Middle frontal gyrus (tissue), 1 donor: ENCODE measurements at regions not wholly inside any gene's neighbourhood (a gene's known extent, or its start where the extent isn't known, plus 50 kb on each side); places are given as distances from the start of the nearest gene placed in this dataset.
"Not testable (repeated sequence)": the region's sequence is repeated elsewhere in the genome, so short reads cannot be mapped to it uniquely, and the experiment has no call there.

Source experiments
- DNase-seq: peaks from one replicate; pipeline ENCODE4 v3.0.0-alpha.2; 2015; ENCODE audit warnings: low spot score; ENCODE audit errors: extremely low spot score

DNA sequence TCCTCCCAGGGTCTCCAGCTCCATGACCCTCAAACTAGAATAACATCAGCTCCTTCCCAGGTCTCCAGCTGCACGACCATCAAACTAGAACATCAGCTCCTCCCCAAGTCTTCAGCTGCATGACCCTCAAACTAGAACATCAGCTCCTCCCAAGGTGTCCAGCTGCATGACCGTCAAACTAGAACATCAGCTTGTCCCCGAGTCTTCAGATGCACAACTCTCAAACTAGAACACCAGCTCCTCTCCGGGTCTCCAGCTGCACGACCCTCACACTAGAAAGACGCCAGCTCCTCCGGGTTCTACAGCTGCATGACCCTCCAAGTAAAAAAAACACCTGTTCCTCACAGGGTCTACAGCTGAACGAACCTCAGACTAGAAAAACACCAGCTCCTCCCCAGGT, 312.9 kb upstream of the TFPI start:
- no peak for DNase-seq

DNA sequence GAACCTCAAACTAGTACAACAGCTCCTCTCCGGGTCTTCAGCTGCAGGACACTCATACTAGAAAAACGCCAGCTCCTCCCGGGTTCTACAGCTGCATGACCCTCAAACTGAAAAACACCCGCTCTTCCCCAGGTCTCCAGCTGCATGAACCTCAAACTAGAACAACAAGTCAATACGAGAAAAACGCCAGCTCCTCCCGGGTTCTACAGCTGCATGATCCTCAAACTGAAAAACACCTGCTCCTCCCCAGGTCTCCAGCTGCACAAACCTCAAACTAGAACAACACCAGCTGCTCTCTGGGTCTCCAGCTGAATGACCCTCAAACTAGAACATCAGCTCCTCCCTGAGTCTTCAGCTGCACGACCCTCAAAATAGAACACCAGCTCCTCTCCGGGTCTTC, 315.0 kb upstream of the TFPI start:
- DNase-seq = no peak

DNA sequence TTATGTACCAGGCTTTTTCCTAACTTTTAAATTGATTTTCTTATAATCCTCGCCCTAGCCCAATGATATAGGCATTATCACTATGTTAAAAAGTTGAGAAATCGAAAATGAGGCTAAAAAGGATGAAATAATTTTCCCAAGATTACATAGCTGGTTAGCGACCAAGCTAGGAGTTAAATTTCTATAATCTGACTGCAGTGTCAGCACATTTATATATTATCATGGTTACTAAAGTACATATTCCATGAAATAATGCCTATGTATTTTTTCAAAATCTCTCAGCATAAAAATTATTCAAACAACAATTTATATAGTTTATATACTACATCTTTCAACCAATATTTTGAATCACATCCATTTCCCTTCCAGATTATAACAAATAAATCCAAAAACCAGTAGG, 317.3 kb upstream of the TFPI start:
- no peak for DNase-seq

DNA sequence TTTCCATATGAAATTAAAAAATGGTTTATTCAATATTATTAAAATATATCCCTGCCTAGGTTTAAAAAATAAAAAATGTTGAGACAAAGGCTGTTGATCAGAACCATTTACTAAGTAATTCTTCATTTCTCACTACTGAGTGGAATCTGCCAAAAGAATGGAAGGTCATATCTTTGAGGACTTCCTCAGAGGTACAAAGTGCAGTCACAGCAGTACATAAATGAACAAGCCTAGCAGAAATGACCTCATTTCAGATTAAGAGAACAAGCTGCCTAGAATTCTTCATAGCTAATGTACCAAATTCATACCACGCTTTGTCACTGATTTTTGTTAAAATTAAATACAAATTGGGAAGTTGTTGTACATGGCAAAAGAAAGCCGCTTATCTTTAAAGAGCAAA, 318.9 kb upstream of the TFPI start:
- no peak for DNase-seq

DNA sequence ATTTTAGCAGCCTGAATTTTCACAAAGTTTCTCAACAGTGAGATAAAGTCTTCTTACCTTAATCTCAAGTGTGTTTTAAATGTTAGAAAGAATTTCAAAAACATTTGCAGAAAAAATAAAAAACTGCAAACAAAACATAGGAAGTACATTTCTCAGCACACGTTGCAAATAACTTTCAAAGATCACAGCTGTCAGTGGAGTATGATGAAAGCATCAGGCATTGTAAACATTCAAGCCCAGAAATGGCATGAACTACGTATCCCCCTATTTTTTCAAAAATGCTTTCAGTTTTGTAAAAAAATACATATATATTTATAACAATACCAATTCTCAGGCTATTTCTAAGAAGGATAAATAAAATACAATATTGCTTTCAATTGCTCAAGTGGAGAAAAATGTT, 320.6 kb upstream of the TFPI start:
- no peak for DNase-seq

DNA sequence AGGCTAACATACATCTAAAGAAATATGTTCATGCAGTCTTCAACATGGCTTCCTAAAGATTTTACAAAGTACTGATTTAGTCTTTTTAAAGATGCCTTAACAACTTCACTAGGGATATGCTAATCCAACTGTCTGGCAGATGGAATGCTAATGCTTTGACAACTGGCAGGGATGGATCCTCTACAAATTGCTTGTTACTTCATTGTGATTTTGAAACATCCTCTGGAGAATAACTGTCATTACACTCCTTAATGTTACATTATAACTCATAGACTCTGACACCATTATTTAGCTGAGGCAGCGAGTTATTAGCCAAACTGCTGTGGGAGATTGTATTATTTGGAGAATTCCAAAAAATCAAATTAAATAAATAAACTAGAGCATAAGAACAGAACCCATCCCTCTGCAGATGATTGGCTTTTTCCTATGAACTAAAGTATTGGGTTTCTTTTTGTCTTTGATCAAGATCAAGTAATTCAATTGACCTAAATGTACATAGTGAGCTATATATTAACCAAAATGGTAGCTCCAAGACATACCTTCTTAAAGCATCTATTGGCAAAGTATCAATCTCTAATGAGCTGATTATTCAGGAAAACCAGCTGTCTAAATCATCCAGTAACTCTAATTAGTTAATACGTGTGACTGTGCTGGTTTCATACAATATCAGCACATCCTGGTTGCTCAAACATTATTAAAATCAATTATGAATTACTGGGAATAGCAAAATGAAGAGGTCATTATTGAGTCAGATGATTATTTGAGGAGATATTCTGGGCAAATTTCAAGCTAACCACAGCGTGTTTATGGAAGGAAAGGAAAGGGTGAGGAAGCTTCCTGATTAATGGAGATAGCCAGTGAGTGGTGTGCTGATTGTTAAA, 321.3 kb upstream of the TFPI start:
- DNase-seq = no peak

DNA sequence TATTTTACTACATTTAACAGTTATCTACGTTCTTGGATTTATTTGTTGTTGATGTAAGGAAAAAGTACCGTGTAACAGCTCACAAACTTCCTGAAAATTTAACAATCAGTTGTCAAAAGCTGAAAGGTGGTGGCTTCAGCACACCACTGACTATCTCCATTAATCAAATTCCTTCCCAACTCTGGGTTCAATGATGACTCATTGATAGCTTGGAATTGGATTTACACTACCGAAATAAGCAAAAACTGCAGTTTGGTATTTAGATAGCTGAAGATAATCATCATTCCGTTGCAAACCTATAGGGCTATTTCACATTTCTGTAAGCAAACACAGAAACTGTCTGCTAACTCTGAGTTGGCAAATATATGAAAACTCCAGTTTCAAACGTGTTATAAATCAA, 322.3 kb upstream of the TFPI start:
- DNase-seq = no peak

DNA sequence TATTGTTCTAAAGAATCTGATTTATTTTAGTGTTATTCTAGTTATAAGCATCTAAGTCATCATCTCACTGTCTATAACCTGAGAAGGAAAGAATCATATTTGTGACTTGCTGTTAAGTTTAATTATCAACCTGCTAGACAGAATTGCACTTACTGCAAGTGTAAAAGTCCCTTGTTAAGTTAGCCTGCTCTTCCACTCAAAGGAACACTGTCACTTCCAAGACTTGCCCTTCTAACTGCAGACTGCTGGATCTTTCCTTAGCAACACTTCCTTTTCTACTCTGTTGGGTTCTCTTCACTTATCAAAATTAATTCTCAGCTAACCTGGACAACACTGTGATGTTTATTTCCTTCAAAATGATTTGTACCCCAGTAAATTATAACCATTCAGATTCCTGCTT, 323.2 kb upstream of the TFPI start:
- no peak for DNase-seq

DNA sequence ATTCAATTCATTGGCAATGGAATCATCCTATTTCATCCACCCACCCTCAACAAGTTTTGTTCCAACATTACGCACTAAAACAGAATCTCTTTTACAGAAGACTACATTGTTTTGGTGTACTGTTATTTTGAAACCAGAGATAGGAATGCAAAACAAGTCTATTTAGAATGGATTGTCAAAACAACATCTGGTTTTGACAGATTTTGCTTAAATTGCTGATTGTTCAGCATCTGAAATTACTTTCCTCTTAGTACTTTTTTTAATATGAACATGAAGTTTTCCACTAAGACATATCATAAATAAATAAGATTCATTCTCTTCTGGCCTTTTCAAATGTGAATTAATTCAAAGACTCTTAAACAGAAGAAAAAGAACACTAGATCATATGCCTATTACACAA, 323.9 kb upstream of the TFPI start:
- no peak for DNase-seq

DNA sequence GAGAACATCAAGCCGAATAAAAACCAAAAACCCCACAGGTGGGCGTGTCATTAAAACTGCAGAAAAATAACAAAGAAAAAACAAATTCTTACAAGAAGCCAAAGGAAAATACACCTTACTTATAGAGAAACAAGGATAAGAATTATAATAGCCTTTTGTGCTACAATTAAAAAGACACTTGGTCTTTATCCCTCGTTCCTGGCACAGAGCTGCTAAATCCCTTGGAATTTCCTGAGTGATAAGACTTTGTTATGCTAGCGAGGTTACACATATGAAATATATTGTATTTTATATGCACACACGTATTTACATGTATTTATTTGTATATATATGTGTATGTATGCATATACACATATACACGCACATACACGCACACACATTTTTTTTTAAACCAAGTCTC, 325.3 kb upstream of the TFPI start:
- no peak for DNase-seq

DNA sequence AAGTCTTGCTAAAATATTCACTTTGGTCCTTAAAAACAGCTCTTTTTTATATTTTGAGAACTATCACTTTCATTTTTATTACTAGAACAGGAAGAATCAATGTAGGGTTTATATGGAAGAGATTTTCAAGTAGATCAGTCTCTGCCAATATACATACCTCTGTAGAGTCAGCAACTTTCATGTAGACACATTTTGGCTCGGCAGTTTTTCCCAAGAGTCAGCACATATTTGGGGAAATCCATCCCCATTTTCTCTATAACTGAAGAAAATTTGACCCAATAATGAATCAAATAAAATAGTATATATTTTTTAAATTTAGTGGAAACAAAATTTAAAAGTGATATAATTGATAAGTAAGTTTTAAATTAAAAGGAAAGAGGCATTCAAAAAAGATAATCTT, 329.8 kb upstream of the TFPI start:
- no peak for DNase-seq

DNA sequence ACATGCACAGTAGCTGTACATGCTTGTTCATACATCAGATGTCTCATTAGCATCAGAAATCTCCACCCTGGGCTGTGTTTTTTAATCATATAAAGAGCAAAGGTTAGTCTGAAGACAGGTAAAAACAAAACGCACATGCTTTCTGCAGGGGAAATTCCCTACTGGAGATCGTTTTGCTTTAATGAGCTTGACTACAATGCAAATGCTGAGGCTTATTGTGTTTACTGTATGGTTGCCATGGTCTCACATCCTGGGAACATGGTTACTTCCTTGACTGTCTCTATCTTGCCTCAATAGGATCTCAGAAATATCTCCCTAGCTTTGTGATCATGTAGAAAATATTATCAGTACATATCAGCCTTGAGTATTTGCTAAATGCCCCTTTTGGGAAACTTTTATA, 336.5 kb upstream of the TFPI start:
- DNase-seq = no peak

DNA sequence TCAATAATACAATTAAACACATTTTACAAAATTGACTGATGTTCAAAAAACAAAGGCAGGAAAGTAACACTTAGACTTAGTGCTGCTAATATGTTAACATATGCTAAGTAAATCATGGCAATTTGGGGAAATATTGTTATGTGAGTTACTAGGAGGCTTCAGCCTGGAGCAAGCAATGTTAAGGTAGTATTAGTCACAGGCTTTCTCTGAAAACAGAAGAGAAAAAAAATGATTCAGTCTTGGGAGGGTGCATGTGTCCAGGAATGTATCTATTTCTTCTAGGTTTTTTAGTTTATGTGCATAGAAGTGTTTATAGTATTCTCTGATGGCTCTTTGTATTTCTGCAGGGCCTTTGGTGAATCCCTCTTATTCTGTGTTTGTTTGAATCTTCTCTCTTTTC, 345.8 kb upstream of the TFPI start:
- DNase-seq = no peak

DNA sequence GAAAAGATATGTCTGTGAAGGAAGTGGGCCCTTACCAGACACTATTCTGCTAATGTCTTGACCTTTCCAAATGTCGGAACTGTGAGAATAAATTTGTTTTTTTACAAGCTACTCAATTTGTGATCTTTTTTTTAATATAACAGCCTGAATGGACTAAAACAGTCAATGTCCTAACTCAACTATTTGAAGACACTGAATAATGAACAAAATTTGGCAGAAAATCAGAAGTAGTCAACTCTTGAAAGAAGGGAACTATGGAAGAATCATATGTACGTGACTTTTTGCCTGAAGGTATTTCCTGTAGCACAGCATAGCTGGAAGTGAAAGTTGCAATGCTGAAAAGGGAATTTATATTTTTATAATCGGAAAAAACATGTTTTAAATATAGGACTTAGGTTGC, 351.8 kb upstream of the TFPI start:
- DNase-seq = no peak

DNA sequence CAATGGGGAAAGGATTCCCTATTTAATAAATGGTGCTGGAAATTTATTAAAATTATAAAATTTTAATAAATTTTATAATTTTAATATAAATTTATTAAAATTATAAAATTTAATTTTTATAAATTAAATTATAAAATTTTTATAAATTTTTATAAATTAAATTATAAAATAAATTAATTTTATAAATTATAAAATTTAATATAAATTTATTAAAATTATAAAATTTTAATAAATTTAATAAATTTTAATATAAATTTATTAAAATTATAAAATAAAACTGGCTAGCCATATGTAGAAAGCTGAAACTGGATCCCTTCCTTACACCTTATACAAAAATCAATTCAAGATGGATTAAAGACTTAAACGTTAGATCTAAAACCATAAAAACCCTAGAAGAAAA, 356.7 kb upstream of the TFPI start:
- DNase-seq = not testable (repeated sequence)

DNA sequence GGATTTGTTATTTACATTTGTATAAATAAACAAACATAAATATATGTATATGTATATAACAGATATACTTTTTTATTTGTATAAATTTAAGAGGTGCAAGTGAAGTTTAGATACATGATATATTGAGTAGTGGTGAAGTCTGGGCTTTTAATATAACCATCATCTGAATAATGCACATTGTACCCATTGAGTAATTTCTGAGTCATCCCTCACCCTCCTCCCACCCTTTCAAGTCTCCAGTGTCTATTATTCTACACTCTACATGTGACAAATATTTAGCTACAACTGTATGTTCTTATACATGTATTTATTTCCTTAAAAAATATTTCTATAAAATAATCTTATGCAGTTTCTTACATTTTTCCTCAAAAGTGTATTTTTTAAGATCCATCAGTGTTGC, 358.7 kb upstream of the TFPI start:
- no peak for DNase-seq

DNA sequence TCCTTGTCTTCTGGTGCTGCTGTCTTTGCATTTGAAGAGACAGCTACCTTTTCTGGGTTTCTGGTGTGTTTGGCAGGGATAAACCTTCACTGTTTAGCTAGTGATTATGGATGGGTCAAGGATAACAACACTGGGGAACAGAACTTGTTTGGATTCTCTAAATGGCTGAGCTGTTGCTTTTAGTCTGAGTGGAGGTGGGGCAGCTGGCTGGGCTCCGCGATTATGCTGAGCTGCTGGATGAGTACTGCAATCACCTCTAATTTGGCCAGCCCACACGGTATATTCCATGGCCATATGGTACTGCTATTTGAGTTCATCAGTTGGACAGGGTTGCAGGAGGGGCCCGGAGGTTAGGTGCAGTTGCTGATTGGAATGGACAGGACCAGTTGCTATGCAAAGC, 361.6 kb upstream of the TFPI start:
- DNase-seq = no peak

DNA sequence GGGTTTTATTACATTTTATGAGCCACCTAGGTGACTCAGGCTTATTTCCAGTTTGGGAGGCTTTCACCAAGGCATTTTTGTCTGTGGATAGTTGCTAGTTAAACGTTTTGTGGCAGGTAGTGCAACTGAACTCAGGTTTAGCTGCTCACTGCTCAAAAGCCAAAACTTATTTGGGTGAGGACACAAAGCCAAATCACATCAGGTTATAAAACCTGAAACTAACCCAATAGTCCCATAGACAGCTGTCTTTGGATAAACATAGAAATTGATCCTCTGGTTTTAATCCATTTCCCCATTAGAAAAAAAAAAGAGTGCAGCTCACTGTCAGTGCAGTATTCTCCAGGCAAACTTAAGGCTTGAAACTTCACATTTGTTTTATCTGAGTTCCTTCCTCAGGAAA, 362.6 kb upstream of the TFPI start:
- DNase-seq = no peak

DNA sequence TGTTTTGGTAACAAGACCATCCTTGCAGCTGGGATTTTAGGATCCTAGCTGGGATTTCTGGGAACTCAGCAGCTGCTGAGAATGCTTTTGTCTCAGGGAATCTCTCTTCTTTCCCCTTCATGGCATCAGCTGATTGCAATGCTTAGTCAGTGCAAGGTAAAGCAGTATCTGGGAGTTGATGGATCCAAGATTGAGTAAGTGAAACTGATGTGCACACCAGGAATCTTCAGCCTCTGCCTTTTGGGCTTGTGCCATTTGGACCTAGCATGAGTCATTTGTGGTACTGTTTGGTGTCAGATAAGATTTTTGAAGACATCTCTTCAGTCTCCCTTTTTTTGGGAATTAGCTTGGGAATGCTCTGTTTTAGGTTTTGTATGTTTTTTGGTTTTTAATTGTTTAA, 363.3 kb upstream of the TFPI start:
- DNase-seq = no peak

DNA sequence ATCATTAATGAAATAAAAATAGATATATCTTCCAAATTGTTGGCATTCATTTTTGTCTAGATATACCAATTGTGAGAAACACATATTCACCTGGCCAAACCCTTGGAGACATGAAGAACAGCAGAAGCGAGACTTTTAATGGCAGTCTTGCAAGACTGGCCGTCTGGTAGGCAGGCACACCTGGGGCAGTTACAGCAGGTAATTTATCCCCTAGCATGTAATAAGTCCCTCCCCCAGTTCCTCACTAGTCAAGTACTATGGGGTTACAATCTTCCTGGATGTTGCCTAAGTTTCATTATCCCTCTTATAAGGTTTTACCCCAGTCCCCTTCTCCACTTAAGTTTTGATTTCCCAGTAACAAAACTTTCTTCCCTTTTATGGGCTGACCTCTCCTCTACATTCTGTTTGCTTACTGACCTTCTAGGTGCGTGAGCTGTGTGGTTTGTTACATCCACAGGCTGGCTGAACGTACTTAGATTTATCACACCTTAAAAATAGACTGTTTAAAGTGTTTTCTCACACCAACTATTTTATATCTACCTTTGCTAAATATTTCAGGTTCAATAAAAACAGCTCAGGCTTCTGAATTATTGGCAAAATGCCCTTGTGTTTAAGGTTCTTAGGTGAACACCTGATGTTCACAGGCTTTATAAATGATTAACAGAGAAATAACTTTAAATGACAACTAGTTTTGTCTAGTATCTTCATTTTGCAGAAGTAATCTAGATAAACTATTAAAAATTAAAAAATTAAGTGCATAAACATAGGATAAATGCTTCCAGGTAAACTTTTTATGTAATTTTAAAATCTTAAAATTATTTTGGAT, 365.0 kb upstream of the TFPI start:
- no peak for DNase-seq

DNA sequence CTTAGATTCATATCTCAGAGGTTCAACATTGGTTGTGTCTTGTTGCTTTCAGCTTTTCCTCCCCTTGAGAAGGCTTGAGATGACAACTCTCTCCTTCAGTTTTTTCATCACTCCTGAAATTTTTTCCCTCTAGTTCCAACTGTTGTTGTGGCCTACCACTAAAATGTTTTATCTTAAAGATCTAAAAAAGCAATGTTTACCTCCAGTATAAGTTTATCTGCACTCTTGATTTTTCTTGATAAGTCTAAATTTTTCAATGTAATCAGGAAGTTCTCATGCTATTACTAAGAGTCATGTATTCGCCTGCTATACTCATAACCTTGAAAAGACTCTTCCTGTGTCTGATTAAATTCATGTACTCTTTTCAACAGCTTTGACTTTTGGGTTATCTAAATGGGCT, 366.3 kb upstream of the TFPI start:
- no peak for DNase-seq

DNA sequence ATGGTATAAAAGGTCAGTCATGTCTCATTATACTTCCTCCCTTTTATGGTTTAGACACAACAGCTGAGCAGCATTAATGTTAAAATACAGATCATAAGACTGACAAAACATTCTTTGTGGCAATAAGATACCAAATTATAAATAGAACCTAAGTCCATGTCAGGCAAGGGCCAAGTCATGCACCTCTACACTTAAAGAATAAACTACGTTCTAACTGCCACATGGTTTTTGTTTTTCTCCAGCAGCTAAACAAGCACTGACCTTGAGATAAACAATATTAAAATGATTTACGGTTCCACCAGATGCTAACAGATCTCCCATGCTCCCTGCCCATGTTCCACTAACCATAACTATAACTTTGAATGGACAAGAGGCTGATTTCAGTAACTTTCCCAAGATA, 368.6 kb upstream of the TFPI start:
- no peak for DNase-seq

DNA sequence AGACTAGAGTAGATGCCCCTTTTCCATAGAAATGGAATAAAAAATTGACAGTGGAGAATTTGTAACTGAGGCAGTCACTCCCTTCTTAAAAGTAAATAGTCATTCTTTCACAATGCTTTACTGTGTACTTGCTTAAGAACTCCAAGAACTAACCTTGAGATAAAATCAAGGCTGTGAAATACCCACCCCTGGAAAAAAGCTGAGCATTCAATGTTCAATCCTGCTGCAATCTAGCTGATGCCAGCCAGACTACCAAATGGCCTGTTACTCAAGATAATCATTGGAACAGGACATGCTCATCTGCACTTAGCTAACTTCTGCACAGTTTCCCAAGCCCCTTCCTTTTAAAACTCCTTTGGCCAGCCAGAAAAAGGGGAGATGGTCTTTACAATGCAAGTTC, 367.4 kb upstream of the GULP1 start:
- no peak for DNase-seq
